H1 (cell line): ENCODE measurements at regions not wholly inside any gene's neighbourhood (a gene's known extent, or its start where the extent isn't known, plus 50 kb on each side); places are given as distances from the start of the nearest gene placed in this dataset.

ENCODE experiments used
- CBX8 ChIP-seq: fragments of 300-800, 300-1000 bp; sonication (generic); IDR thresholded peaks from 2 replicates; pipeline ENCODE4 v1.7.1; 2016; ENCODE audit warnings: low read depth, low read length, borderline replicate concordance
- CEBPB ChIP-seq: IDR thresholded peaks from 2 replicates; pipeline ENCODE4 v1.6.1; 2012; ENCODE audit warnings: low read depth, low read length
- CHD2 ChIP-seq: IDR thresholded peaks from 2 replicates; pipeline ENCODE4 v1.6.1; 2012; ENCODE audit warnings: low read length, improper control_type of control experiment
- CTCF ChIP-seq, 3 experiments: IDR thresholded peaks; 1 replicate in 2 of 3; 2 replicates in 1 of 3; pipeline versions ENCODE4 v1.5.1 to v1.6.1; 2011; ENCODE audit warnings: low read length in 3 of 3, mild to moderate bottlenecking in 3 of 3, inconsistent platforms in 2 of 3, low read depth in 1 of 3, moderate library complexity in 1 of 3; ENCODE audit not compliant: insufficient read depth in 1 of 3; ENCODE audit errors: control extremely low read depth in 1 of 3
- EP300 ChIP-seq, 2 experiments: IDR thresholded peaks; 1 replicate in 1 of 2; 2 replicates in 1 of 2; pipeline ENCODE4 v1.6.1; 2011 to 2012; ENCODE audit warnings: low read depth in 2 of 2, low read length in 2 of 2, mild to moderate bottlenecking in 2 of 2, borderline replicate concordance in 1 of 2, inconsistent platforms in 1 of 2, moderate library complexity in 1 of 2
- HDAC2 ChIP-seq, 2 experiments: fragments of 300-600 bp in 1 of 2; sonication (generic) in 1 of 2; IDR thresholded peaks; 2 replicates each; pipeline ENCODE4 v1.6.1; 2011 to 2012; ENCODE audit warnings: low read depth in 2 of 2, low read length in 2 of 2, mild to moderate bottlenecking in 2 of 2, moderate library complexity in 2 of 2, borderline replicate concordance in 1 of 2, inconsistent platforms in 1 of 2
- JUND ChIP-seq: IDR thresholded peaks from 2 replicates; pipeline ENCODE4 v1.6.1; 2011; ENCODE audit warnings: mild to moderate bottlenecking, improper control_type of control experiment, low read length
- NRF1 ChIP-seq: IDR thresholded peaks from 2 replicates; pipeline ENCODE4 v1.6.1; 2011; ENCODE audit warnings: mild to moderate bottlenecking, low read depth, low read length, improper control_type of control experiment
- PHF8 ChIP-seq: fragments of 200-600 bp; sonication (generic); conservative IDR thresholded peaks from 2 replicates; pipeline ENCODE4 v1.7.1; 2012; ENCODE audit warnings: low read depth, mild to moderate bottlenecking, inconsistent platforms, low read length, moderate library complexity
- POLR2A ChIP-seq, 2 experiments: IDR thresholded peaks; 1 replicate in 1 of 2; 2 replicates in 1 of 2; pipeline ENCODE4 v1.6.1; 2011; ENCODE audit warnings: low read depth in 2 of 2, low read length in 2 of 2, mild to moderate bottlenecking in 2 of 2; ENCODE audit errors: control extremely low read depth in 1 of 2
- POLR2AphosphoS5 ChIP-seq: IDR thresholded peaks from 2 replicates; pipeline ENCODE4 v1.6.1; 2011; ENCODE audit warnings: low read depth, low read length
- TAF1 ChIP-seq: IDR thresholded peaks from 2 replicates; pipeline ENCODE4 v1.6.1; 2011; ENCODE audit warnings: mild to moderate bottlenecking, low read depth, low read length
- USF2 ChIP-seq: IDR thresholded peaks from 2 replicates; pipeline ENCODE4 v1.6.1; 2011; ENCODE audit warnings: low read length, improper control_type of control experiment
- TF ChIP-seq, protein P1 (sequence below): IDR thresholded peaks from 2 replicates; pipeline ENCODE4 v1.6.1; 2012; ENCODE audit warnings: inconsistent platforms

DNA sequence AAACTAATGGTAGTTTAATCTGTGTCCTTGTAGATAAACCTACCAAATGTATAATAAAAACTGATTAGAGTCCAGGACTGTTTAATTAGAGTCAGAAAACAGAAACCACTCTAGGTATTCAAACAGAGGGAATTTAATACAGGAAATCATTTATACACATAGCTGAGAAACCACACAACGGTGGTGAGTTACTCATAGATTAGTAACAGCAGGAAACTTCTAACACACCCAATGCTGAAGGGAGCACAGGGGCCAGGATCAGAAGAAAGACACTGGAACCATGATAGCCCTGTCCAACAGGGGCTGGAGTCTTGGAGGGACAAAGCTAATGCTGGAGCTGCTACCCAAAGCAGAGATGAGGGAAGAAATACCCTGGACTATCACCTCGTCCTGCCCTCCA lies 321.0 kb downstream of the ACTL7B start:
- TF ChIP-seq CTCF (IDR thresholded peaks at IDR 0.05; ENCODE audit: control extremely low read depth in 1 of 3, insufficient read depth in 1 of 3, low read depth in 1 of 3, low read length in 3 of 3) = no peak
- TF ChIP-seq POLR2A (IDR thresholded peaks at IDR 0.05; ENCODE audit: control extremely low read depth in 1 of 2, low read depth in 2 of 2, low read length in 2 of 2) = no peak
- no peak for TF ChIP-seq JUND
- TF ChIP-seq USF2 = no peak
- no peak for TF ChIP-seq CHD2
- no peak for TF ChIP-seq NRF1
- TF ChIP-seq TAF1 = no peak
- TF ChIP-seq POLR2AphosphoS5 = no peak
- TF ChIP-seq PHF8 = no peak
- TF ChIP-seq, protein P1, sequence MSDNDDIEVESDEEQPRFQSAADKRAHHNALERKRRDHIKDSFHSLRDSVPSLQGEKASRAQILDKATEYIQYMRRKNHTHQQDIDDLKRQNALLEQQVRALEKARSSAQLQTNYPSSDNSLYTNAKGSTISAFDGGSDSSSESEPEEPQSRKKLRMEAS = no peak
- TF ChIP-seq CEBPB = no peak
- TF ChIP-seq HDAC2 (IDR thresholded peaks at IDR 0.05; ENCODE audit: borderline replicate concordance in 1 of 2, low read depth in 2 of 2, low read length in 2 of 2) = no peak
- no peak for TF ChIP-seq EP300 (IDR thresholded peaks at IDR 0.05; ENCODE audit: borderline replicate concordance in 1 of 2, low read depth in 2 of 2, low read length in 2 of 2)
- TF ChIP-seq CBX8 = no peak
